GM18502 (cell line): ENCODE measurements at regions not wholly inside any gene's neighbourhood (a gene's known extent, or its start where the extent isn't known, plus 50 kb on each side); places are given as distances from the start of the nearest gene placed in this dataset.
A peak's percentile ranks its signal among the peaks of the same experiment; 100 is the strongest.
"Not testable (repeated sequence)": the region's sequence is repeated elsewhere in the genome, so short reads cannot be mapped to it uniquely, and the experiment has no call there.

ENCODE experiments used
- ATAC-seq: cut with Tn5 transposase; IDR thresholded peaks from one replicate; pipeline ENCODE4 v1.9.1; 2021; ENCODE audit warnings: mild to moderate bottlenecking; ENCODE audit not compliant: unreplicated experiment, poor library complexity

- ATAC-seq, result not testable (repeated sequence)
Observed at GRCh38 chr6:127406722-127407121, 52.5 kb downstream of the KIAA0408 start.

- no peak for ATAC-seq
Observed at GRCh38 chr6:127406122-127406521, 53.1 kb downstream of the KIAA0408 start.

GRCh38 chr6:127404594-127405178 lies 54.5 kb downstream of the KIAA0408 start:
- no peak for ATAC-seq

GRCh38 chr6:127404133-127404532 lies 55.1 kb downstream of the KIAA0408 start:
- ATAC-seq, result peak; percentile 84

GRCh38 chr6:127403636-127404035 lies 55.6 kb downstream of the KIAA0408 start:
- ATAC-seq, result peak; percentile 93

- no peak for ATAC-seq
Observed at GRCh38 chr6:127402890-127403617, 56.1 kb downstream of the KIAA0408 start.

- ATAC-seq, result no peak
Observed at GRCh38 chr6:127397729-127398630, 54.6 kb upstream of the ECHDC1 start.

GRCh38 chr6:127397171-127397597 lies 53.8 kb upstream of the ECHDC1 start:
- not testable (repeated sequence) for ATAC-seq
